ENCODE measurements at regions not wholly inside any gene's neighbourhood (a gene's known extent, or its start where the extent isn't known, plus 50 kb on each side); places are given as distances from the start of the nearest gene placed in this dataset.

DNA sequence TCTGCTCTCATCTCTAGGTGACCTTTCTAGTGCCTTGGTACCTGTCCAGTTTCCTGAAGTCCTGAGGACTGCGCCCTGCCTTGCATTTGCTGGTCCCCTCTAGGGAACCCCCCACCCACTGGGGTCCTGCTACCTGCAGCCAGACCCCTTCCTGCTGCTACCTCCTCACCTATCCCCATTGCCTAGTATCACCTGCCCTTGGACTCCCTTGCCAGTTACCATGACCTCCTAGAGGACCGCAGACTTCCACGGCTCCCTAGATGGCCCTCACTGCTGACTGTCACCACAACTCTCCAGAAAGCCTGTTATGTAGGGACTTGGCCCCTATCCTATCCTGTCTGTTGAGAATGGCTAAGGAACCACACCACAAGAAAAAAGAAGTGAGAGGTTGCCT, 166.6 kb downstream of the EFNB1 start:
- no peak overlapping the region for H3K4me2 ChIP-seq (ENCODE audit: extremely low read depth, insufficient read depth, low read length)
- TF ChIP-seq, protein P1, sequence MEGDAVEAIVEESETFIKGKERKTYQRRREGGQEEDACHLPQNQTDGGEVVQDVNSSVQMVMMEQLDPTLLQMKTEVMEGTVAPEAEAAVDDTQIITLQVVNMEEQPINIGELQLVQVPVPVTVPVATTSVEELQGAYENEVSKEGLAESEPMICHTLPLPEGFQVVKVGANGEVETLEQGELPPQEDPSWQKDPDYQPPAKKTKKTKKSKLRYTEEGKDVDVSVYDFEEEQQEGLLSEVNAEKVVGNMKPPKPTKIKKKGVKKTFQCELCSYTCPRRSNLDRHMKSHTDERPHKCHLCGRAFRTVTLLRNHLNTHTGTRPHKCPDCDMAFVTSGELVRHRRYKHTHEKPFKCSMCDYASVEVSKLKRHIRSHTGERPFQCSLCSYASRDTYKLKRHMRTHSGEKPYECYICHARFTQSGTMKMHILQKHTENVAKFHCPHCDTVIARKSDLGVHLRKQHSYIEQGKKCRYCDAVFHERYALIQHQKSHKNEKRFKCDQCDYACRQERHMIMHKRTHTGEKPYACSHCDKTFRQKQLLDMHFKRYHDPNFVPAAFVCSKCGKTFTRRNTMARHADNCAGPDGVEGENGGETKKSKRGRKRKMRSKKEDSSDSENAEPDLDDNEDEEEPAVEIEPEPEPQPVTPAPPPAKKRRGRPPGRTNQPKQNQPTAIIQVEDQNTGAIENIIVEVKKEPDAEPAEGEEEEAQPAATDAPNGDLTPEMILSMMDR (conservative IDR thresholded peaks at IDR 0.05 in 1 of 2, IDR thresholded peaks at IDR 0.05 in 1 of 2; ENCODE audit: low read depth in 1 of 2, low read length in 2 of 2): no peak
- H3K9me3 ChIP-seq (ENCODE audit: control insufficient read depth, insufficient read depth, low read depth, low read length): no peaks in the 10 kb centered on the region
- no peak overlapping the region for H3K9ac ChIP-seq (ENCODE audit: insufficient read depth, low read length)
- no peak overlapping the region for H3K4me3 ChIP-seq (replicated peaks in 1 of 4; ENCODE audit: control extremely low read depth in 1 of 4, insufficient read depth in 1 of 4, low read depth in 3 of 4, low read length in 4 of 4)
- no peak for DNase-seq (ENCODE audit: low read depth in 2 of 2)
- no peaks in the 10 kb centered on the region for H3K79me2 ChIP-seq (ENCODE audit: control insufficient read depth, insufficient read depth, low read length)
- H4K20me1 ChIP-seq (ENCODE audit: control insufficient read depth, extremely low read depth, insufficient read depth, low read length): peaks cover 2% of the 10 kb centered on the region
- H3K27ac ChIP-seq (ENCODE audit: insufficient read depth, low read length): no peak overlapping the region
- peaks cover 3% of the 10 kb centered on the region for H3K27me3 ChIP-seq (ENCODE audit: control insufficient read depth, insufficient read depth, low read length)
- H2AFZ ChIP-seq (ENCODE audit: low read length): no peak overlapping the region
- no peaks in the 10 kb centered on the region for H3K36me3 ChIP-seq (ENCODE audit: control insufficient read depth, insufficient read depth, low read length)
- H3K4me1 ChIP-seq (ENCODE audit: control insufficient read depth, extremely low read depth, insufficient read depth, low read length): peaks cover 10% of the 10 kb centered on the region

DNA sequence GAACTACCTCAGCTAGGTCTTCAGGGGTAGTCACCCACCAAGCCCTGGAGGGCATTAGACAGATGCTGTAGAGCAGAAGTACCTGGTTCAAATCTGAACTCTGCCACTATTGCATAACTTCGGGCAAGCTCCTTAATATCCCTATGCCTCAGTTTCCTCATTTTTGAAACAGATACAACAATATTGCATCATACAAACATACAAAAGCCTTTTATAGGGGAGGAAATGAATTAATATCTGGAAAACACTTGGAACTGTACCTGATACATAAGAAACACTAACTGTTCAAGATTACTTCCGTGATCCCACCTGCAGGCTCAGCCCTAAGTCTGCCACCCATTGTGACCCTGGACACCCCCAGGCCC, 166.1 kb downstream of the EFNB1 start:
- Histone ChIP-seq H2AFZ (ENCODE audit: low read length) (no peak overlapping the region), H3K79me2 (ENCODE audit: control insufficient read depth, insufficient read depth, low read length) (no peaks in the 10 kb centered on the region), H4K20me1 (ENCODE audit: control insufficient read depth, extremely low read depth, insufficient read depth, low read length) (peaks cover 2% of the 10 kb centered on the region), H3K27ac (ENCODE audit: insufficient read depth, low read length) (no peak overlapping the region), H3K4me2 (ENCODE audit: extremely low read depth, insufficient read depth, low read length) (no peak overlapping the region), H3K4me1 (ENCODE audit: control insufficient read depth, extremely low read depth, insufficient read depth, low read length) (peaks cover 10% of the 10 kb centered on the region), H3K27me3 (ENCODE audit: control insufficient read depth, insufficient read depth, low read length) (peaks cover 3% of the 10 kb centered on the region), H3K36me3 (ENCODE audit: control insufficient read depth, insufficient read depth, low read length) (no peaks in the 10 kb centered on the region), H3K9ac (ENCODE audit: insufficient read depth, low read length) (no peak overlapping the region), H3K4me3 (replicated peaks in 1 of 4; ENCODE audit: control extremely low read depth in 1 of 4, insufficient read depth in 1 of 4, low read depth in 3 of 4, low read length in 4 of 4) (no peak overlapping the region), H3K9me3 (ENCODE audit: control insufficient read depth, insufficient read depth, low read depth, low read length) (no peaks in the 10 kb centered on the region)
- DNase-seq (ENCODE audit: low read depth in 2 of 2): no peak
- TF ChIP-seq, protein P1 (conservative IDR thresholded peaks at IDR 0.05 in 1 of 2, IDR thresholded peaks at IDR 0.05 in 1 of 2; ENCODE audit: low read depth in 1 of 2, low read length in 2 of 2): no peak
- TF ChIP-seq EZH2 (IDR thresholded peaks at IDR 0.05; ENCODE audit: low read length, missing control alignments): no peak

DNA sequence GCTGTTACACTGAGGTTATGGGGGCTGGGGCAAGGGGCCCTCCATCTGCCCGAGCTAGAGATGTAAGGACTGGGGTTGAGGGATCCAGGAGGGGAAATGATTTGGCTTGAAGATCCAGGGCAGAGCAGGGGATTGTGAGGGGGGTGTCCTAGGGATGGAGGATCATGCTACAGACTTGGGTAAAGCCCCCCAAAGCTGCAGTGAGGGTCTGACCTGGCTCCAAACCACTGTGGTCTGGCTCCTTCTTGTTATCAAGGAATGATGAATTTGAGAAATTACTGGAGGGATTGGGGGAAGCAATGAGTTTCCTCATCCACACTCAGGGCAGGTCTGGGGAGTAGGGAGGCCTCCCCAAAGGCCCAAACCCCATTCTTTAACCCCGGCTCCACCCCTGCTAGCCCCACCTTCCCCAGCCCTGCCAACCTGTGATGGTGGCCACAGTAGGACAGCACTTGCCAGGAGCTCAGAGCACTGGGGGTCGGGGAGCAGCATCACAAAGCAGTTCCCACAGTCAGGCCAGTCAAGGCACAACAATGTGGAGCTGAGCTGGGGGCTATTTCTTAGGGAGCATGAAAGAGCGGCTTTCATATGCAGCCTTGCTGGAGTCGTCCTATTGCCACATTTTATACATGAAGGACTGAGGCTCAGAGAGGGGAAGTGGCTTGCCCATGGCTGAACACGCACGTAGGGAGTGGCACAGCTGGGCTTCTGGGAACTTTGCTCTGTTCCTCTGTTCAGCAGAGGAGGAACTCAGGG, 165.5 kb downstream of the EFNB1 start:
- TF ChIP-seq, protein P1 (conservative IDR thresholded peaks at IDR 0.05 in 1 of 2, IDR thresholded peaks at IDR 0.05 in 1 of 2; ENCODE audit: low read depth in 1 of 2, low read length in 2 of 2): no peak
- no peak for TF ChIP-seq EZH2 (IDR thresholded peaks at IDR 0.05; ENCODE audit: low read length, missing control alignments)
- H3K9me3 ChIP-seq (ENCODE audit: control insufficient read depth, insufficient read depth, low read depth, low read length): no peaks in the 10 kb centered on the region
- peaks cover 2% of the 10 kb centered on the region for H4K20me1 ChIP-seq (ENCODE audit: control insufficient read depth, extremely low read depth, insufficient read depth, low read length)
- no peak for DNase-seq (ENCODE audit: low read depth in 2 of 2)
- no peak overlapping the region for H3K4me2 ChIP-seq (ENCODE audit: extremely low read depth, insufficient read depth, low read length)
- H3K4me1 ChIP-seq (ENCODE audit: control insufficient read depth, extremely low read depth, insufficient read depth, low read length): peaks cover 10% of the 10 kb centered on the region
- H3K36me3 ChIP-seq (ENCODE audit: control insufficient read depth, insufficient read depth, low read length): no peaks in the 10 kb centered on the region
- no peak overlapping the region for H3K9ac ChIP-seq (ENCODE audit: insufficient read depth, low read length)
- no peaks in the 10 kb centered on the region for H3K79me2 ChIP-seq (ENCODE audit: control insufficient read depth, insufficient read depth, low read length)
- no peak overlapping the region for H2AFZ ChIP-seq (ENCODE audit: low read length)
- H3K27me3 ChIP-seq (ENCODE audit: control insufficient read depth, insufficient read depth, low read length): peaks cover 3% of the 10 kb centered on the region
- H3K27ac ChIP-seq (ENCODE audit: insufficient read depth, low read length): no peak overlapping the region
- no peak overlapping the region for H3K4me3 ChIP-seq (replicated peaks in 1 of 4; ENCODE audit: control extremely low read depth in 1 of 4, insufficient read depth in 1 of 4, low read depth in 3 of 4, low read length in 4 of 4)
